IMR-90 (cell line): ENCODE measurements at regions not wholly inside any gene's neighbourhood (a gene's known extent, or its start where the extent isn't known, plus 50 kb on each side); places are given as distances from the start of the nearest gene placed in this dataset.

Experiments
- ATAC-seq: fragments of 200-7000 bp; cut with Tn5 transposase; 2 replicates; pipeline ENCODE4 v1.9.1; 2020; ENCODE audit warnings: low read depth, mild to moderate bottlenecking, moderate library complexity
- BruUV-seq: library from RNA; stranded (reverse); fragments of 400-500 nt; replicated peaks from 2 replicates; lab custom pipeline; 2021; lab: Mats Ljungman, UMichigan
- CTCF ChIA-PET: fragments of 300-600 bp; formaldehyde crosslinking; extraction: SDS; loops from one replicate; lab custom pipeline; 2021; ENCODE audit warnings: antibody characterized with exemption; lab: Yijun Ruan, JAX
- POLR2A ChIA-PET: fragments of 300-600 bp; sonication (Branson Sonifier 250); formaldehyde crosslinking; loops from one replicate; lab custom pipeline; 2022; ENCODE audit warnings: antibody characterized with exemption; ENCODE audit not compliant: unreplicated experiment; lab: Charles Lee
- DNase-seq: peaks from one replicate; pipeline ENCODE4 v3.0.0; 2013
- H2AFZ ChIP-seq: replicated peaks from 2 replicates; pipeline ENCODE3; 2013; ENCODE audit warnings: low read length, mild to moderate bottlenecking; ENCODE audit not compliant: poor library complexity
- H2AK5ac ChIP-seq: 2 replicates; pipeline ENCODE4 v1.6.1; 2013; ENCODE audit warnings: low read depth, low read length, inconsistent platforms
- H2AK9ac ChIP-seq: replicated peaks from 2 replicates; pipeline ENCODE3; 2013; ENCODE audit warnings: mild to moderate bottlenecking, low read depth, low read length, moderate library complexity; ENCODE audit not compliant: poor library complexity
- H2BK120ac ChIP-seq: 2 replicates; pipeline ENCODE4 v1.6.1; 2013; ENCODE audit warnings: low read depth, low read length, inconsistent platforms
- H2BK15ac ChIP-seq: 3 replicates; pipeline ENCODE4 v1.6.1; 2013; ENCODE audit warnings: low read depth, low read length, inconsistent platforms
- H2BK20ac ChIP-seq: 2 replicates; pipeline ENCODE4 v1.6.1; 2013; ENCODE audit warnings: low read depth, mild to moderate bottlenecking, inconsistent platforms, low read length, moderate library complexity
- H2BK5ac ChIP-seq: 2 replicates; pipeline ENCODE4 v1.6.1; 2013; ENCODE audit warnings: mild to moderate bottlenecking, low read depth, low read length, inconsistent platforms; ENCODE audit not compliant: poor library complexity, severe bottlenecking
- H3K14ac ChIP-seq: replicated peaks from 2 replicates; pipeline ENCODE4 v1.6.1; 2013; ENCODE audit warnings: low read depth, low read length, inconsistent platforms
- H3K18ac ChIP-seq: 2 replicates; pipeline ENCODE4 v1.6.1; 2013; ENCODE audit warnings: low read depth, low read length, control low read depth
- H3K23ac ChIP-seq: 2 replicates; pipeline ENCODE4 v1.6.1; 2013; ENCODE audit warnings: low read depth, low read length, inconsistent platforms
- H3K27ac ChIP-seq: 2 replicates; pipeline ENCODE4 v1.5.1; 2013; ENCODE audit warnings: mild to moderate bottlenecking, control low read depth, low read length; ENCODE audit not compliant: insufficient read depth
- H3K27me3 ChIP-seq: 2 replicates; pipeline ENCODE4 v1.6.1; 2013; ENCODE audit warnings: low read length; ENCODE audit not compliant: control insufficient read depth, insufficient read depth
- H3K36me3 ChIP-seq: 2 replicates; pipeline ENCODE4 v1.6.1; 2013; ENCODE audit warnings: low read length, mixed read lengths; ENCODE audit not compliant: control insufficient read depth, insufficient read depth
- H3K4ac ChIP-seq: 2 replicates; pipeline ENCODE4 v1.6.1; 2013; ENCODE audit warnings: low read depth, low read length, inconsistent platforms
- H3K4me1 ChIP-seq: 2 replicates; pipeline ENCODE4 v1.6.1; 2013; ENCODE audit warnings: low read length, mixed read lengths; ENCODE audit not compliant: control insufficient read depth, insufficient read depth
- H3K4me2 ChIP-seq: 2 replicates; pipeline ENCODE4 v1.6.1; 2013; ENCODE audit warnings: low read depth, mild to moderate bottlenecking, control low read depth, low read length, moderate library complexity
- H3K4me3 ChIP-seq: 2 replicates; pipeline ENCODE4 v1.5.1; 2013; ENCODE audit warnings: low read depth, mild to moderate bottlenecking, control low read depth, low read length, moderate library complexity; ENCODE audit not compliant: insufficient read depth
- H3K56ac ChIP-seq: 2 replicates; pipeline ENCODE4 v1.6.1; 2013; ENCODE audit warnings: low read length, inconsistent platforms; ENCODE audit not compliant: insufficient read depth; ENCODE audit errors: extremely low read depth
- H3K79me1 ChIP-seq, 2 experiments: 2 replicates each; pipeline ENCODE4 v1.6.1; 2013; ENCODE audit warnings: low read length in 2 of 2, inconsistent platforms in 1 of 2, low read depth in 1 of 2
- H3K9ac ChIP-seq: 2 replicates; pipeline ENCODE4 v1.6.1; 2013; ENCODE audit warnings: low read depth, low read length, control low read depth
- H3K9me1 ChIP-seq: 2 replicates; pipeline ENCODE4 v1.6.1; 2013; ENCODE audit warnings: low read length, inconsistent platforms; ENCODE audit not compliant: insufficient read depth
- H3K9me3 ChIP-seq: 2 replicates; pipeline ENCODE4 v1.6.1; 2013; ENCODE audit warnings: low read length; ENCODE audit not compliant: control insufficient read depth, insufficient read depth
- H4K20me1 ChIP-seq: 2 replicates; pipeline ENCODE4 v1.6.1; 2013; ENCODE audit warnings: low read length, inconsistent platforms; ENCODE audit not compliant: insufficient read depth
- H4K5ac ChIP-seq: 2 replicates; pipeline ENCODE4 v1.6.1; 2013; ENCODE audit warnings: mild to moderate bottlenecking, low read depth, low read length, control low read depth
- H4K8ac ChIP-seq, 2 experiments: 2 replicates each; pipeline ENCODE4 v1.6.1; 2013; ENCODE audit warnings: low read depth in 2 of 2, low read length in 2 of 2, control low read depth in 1 of 2, inconsistent platforms in 1 of 2
- H4K91ac ChIP-seq: 2 replicates; pipeline ENCODE4 v1.6.1; 2013; ENCODE audit warnings: low read depth, low read length, inconsistent platforms; ENCODE audit not compliant: insufficient read depth
- BHLHE40 ChIP-seq: fragments of 150-350 bp; IDR thresholded peaks from 2 replicates; pipeline ENCODE4 v1.6.1; 2016; ENCODE audit warnings: mild to moderate bottlenecking, low read depth, low read length
- CHD1 ChIP-seq: IDR thresholded peaks from 2 replicates; pipeline ENCODE4 v1.6.1; 2012; ENCODE audit warnings: low read depth, low read length, improper control_type of control experiment
- FOS ChIP-seq: fragments of 150-350 bp; IDR thresholded peaks from 2 replicates; pipeline ENCODE4 v1.6.1; 2016; ENCODE audit warnings: low read depth, low read length
- MAFK ChIP-seq: IDR thresholded peaks from 2 replicates; pipeline ENCODE4 v1.6.1; 2012; ENCODE audit warnings: low read depth, low read length, improper control_type of control experiment
- NFE2L2 ChIP-seq: fragments of 150-350 bp; IDR thresholded peaks from 2 replicates; pipeline ENCODE4 v1.6.1; 2016; ENCODE audit warnings: low read depth, mild to moderate bottlenecking, low read length
- POLR2A ChIP-seq: IDR thresholded peaks from 2 replicates; pipeline ENCODE4 v1.6.1; 2012; ENCODE audit warnings: mild to moderate bottlenecking, low read depth, low read length
- WGBS, 2 experiments: methylation state at CpG; one replicate each; pipeline versions ENCODE4 v1.1.5 to v1.1.7; 2013; ENCODE audit warnings: missing lambda C conversion rate in 2 of 2; ENCODE audit not compliant: insufficient read length in 1 of 2; ENCODE audit errors: extremely low coverage in 2 of 2; 5-methylcytosine and 5-hydroxymethylcytosine counted together
- dilution Hi-C: fragments of 300-500 bp; cut with HindIII; formaldehyde crosslinking; loops from one replicate; pipeline ENCODE4 v1.14.3; 2018; ENCODE audit warnings: low sequenced_read_pairs; ENCODE audit not compliant: unreplicated experiment
- in situ Hi-C: fragments of 300-500 bp; cut with MboI; formaldehyde crosslinking; loops from 3 replicates; pipeline ENCODE4 v1.14.3; 2019; ENCODE audit warnings: low sequenced_read_pairs, inconsistent platforms, mixed read lengths
- intact Hi-C: fragments of 100-400 bp; cut with micrococcal nuclease; formaldehyde crosslinking; loops from 2 replicates; pipeline ENCODE4 v1.10.0; 2022
- TF ChIP-seq, protein P1 (sequence below): fragments of 150-350 bp; IDR thresholded peaks from 2 replicates; pipeline ENCODE4 v1.6.1; 2017; ENCODE audit warnings: mild to moderate bottlenecking, antibody characterized with exemption, low read length, low read depth

DNA sequence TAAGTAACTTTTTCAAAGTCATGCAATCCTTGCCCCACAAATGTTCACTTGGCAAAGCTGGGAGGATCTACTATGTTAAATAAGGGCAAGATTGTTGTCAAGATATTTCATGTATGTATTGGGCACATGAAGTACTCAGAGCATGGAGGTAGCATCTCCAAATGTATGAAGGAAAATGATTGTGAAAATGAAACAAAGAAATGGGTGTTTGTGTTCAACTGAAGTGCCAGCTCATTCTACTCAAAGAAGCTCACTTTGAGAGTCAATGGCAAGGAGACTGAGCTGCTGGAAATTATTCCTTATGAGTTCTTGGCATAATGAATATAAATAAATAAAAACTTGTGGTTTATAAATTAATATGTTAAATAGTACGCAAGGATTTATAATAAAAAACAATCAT, 124.5 kb upstream of the ARSJ start:
- Histone ChIP-seq H4K5ac (no peak overlapping the region), H3K9me1 (no peaks in the 10 kb centered on the region), H3K9me3 (no peaks in the 10 kb centered on the region), H2AK5ac (no peak overlapping the region), H2AK9ac (no peak overlapping the region), H3K36me3 (no peaks in the 10 kb centered on the region), H3K18ac (peak overlapping the region; percentile 36; the same call in 1 of the 2 replicates), H4K8ac (no peak overlapping the region), H2BK20ac (no peak overlapping the region), H3K4me1 (no peaks in the 10 kb centered on the region; the same call in 1 of the 2 replicates), H2BK120ac (no peak overlapping the region), H3K27ac (no peak overlapping the region), H2BK15ac (no peak overlapping the region), H2AFZ (no peak overlapping the region), H3K9ac (no peak overlapping the region), H3K79me1 (no peaks in the 10 kb centered on the region), H3K14ac (no peak overlapping the region), H3K56ac (no peak overlapping the region), H4K91ac (no peak overlapping the region), H4K20me1 (no peaks in the 10 kb centered on the region), H3K4ac (no peak overlapping the region), H3K4me3 (no peak overlapping the region), H3K4me2 (peak overlapping the region; percentile 70; the same call in 1 of the 2 replicates), H3K23ac (no peak overlapping the region), H3K27me3 (no peaks in the 10 kb centered on the region), H2BK5ac (no peak overlapping the region)
- no peak for TF ChIP-seq POLR2A
- TF ChIP-seq NFE2L2: no peak
- TF ChIP-seq BHLHE40: no peak
- no peak for TF ChIP-seq MAFK
- no peak for TF ChIP-seq CHD1
- TF ChIP-seq, protein P1, sequence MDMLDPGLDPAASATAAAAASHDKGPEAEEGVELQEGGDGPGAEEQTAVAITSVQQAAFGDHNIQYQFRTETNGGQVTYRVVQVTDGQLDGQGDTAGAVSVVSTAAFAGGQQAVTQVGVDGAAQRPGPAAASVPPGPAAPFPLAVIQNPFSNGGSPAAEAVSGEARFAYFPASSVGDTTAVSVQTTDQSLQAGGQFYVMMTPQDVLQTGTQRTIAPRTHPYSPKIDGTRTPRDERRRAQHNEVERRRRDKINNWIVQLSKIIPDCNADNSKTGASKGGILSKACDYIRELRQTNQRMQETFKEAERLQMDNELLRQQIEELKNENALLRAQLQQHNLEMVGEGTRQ: no peak
- no peak for TF ChIP-seq FOS
- BruUV-seq: no TSS peak
- WGBS, 2 experiments: no CpG with 5 or more reads among the region's 1 CpG
- in situ Hi-C loops (no loop called here), intact Hi-C loops (no loop called here), dilution Hi-C loops (no loop called here)
- ATAC-seq (no peak), DNase-seq (no peak)
- CTCF ChIA-PET: no interaction called here
- POLR2A ChIA-PET: no interaction called here
